SK-N-SH (cell line): ENCODE measurements at regions not wholly inside any gene's neighbourhood (a gene's known extent, or its start where the extent isn't known, plus 50 kb on each side); places are given as distances from the start of the nearest gene placed in this dataset.

Source experiments
- CTCF ChIA-PET: fragments of 300-600, 350-600 bp; formaldehyde crosslinking; extraction: SDS; loops from one replicate; lab custom pipeline; 2021; lab: Yijun Ruan, JAX
- POLR2A ChIA-PET: fragments of 350-600 bp; sonication (Branson Sonifier 250); formaldehyde crosslinking; extraction: SDS; loops from one replicate; lab custom pipeline; 2020; ENCODE audit warnings: antibody characterized with exemption, inconsistent platforms; lab: Yijun Ruan, JAX
- DNase-seq: peaks from one replicate; pipeline ENCODE4 v3.0.0; 2012
- H2AFZ ChIP-seq: fragments of 200-600 bp; sonication (generic); 2 replicates; pipeline ENCODE4 v1.8.1; 2016; ENCODE audit warnings: antibody characterized with exemption, mild to moderate bottlenecking, low read depth
- H3F3A ChIP-seq: fragments of 200-600 bp; sonication (generic); replicated peaks from 2 replicates; pipeline ENCODE3; 2016; ENCODE audit warnings: antibody characterized with exemption, mild to moderate bottlenecking; ENCODE audit not compliant: insufficient read depth
- H3K27ac ChIP-seq, 2 experiments: fragments of 200-500 bp in 1 of 2; fragments of 200-600 bp in 1 of 2; sonication (Bioruptor generic) in 1 of 2; sonication (generic), shearing (Covaris generic) in 1 of 2; 2 replicates each; pipeline versions ENCODE4 v1.5.1 to v1.6.1; 2014 to 2016; ENCODE audit warnings: low read depth in 2 of 2, inconsistent platforms in 1 of 2, low read length in 1 of 2, mild to moderate bottlenecking in 1 of 2, mixed read lengths in 1 of 2
- H3K27me3 ChIP-seq: fragments of 200-600 bp; sonication (generic), shearing (Covaris generic); 2 replicates; pipeline ENCODE4 v1.6.1; 2016; ENCODE audit warnings: mixed run types; ENCODE audit not compliant: insufficient read depth
- H3K36me3 ChIP-seq, 2 experiments: fragments of 200-500 bp in 1 of 2; fragments of 200-600 bp in 1 of 2; sonication (Bioruptor generic) in 1 of 2; sonication (generic) in 1 of 2; replicated peaks in 1 of 2; 2 replicates each; pipeline versions ENCODE3 to v1.5.1; 2014 to 2016; ENCODE audit warnings: low read length in 1 of 2, mild to moderate bottlenecking in 1 of 2; ENCODE audit not compliant: insufficient read depth in 2 of 2, control insufficient read depth in 1 of 2
- H3K4me1 ChIP-seq, 2 experiments: fragments of 200-500 bp in 1 of 2; fragments of 200-600 bp in 1 of 2; sonication (Bioruptor generic) in 1 of 2; sonication (generic), shearing (Covaris generic) in 1 of 2; 2 replicates each; pipeline versions ENCODE4 v1.5.1 to v1.6.1; 2014 to 2016; ENCODE audit warnings: low read depth in 1 of 2, low read length in 1 of 2, mixed run types in 1 of 2; ENCODE audit not compliant: insufficient read depth in 2 of 2, control insufficient read depth in 1 of 2
- H3K4me2 ChIP-seq: fragments of 200-600 bp; sonication (generic), shearing (Covaris generic); 2 replicates; pipeline ENCODE4 v1.6.1; 2017; ENCODE audit warnings: mixed run types
- H3K4me3 ChIP-seq, 2 experiments: fragments of 200-500 bp in 1 of 2; fragments of 200-600 bp in 1 of 2; sonication (Bioruptor generic) in 1 of 2; sonication (generic), shearing (Covaris generic) in 1 of 2; 2 replicates each; pipeline versions ENCODE4 v1.5.1 to v1.8.1; 2014 to 2016; ENCODE audit warnings: low read depth in 2 of 2, inconsistent platforms in 1 of 2, low read length in 1 of 2, mild to moderate bottlenecking in 1 of 2, mixed read lengths in 1 of 2, moderate library complexity in 1 of 2
- H3K79me2 ChIP-seq: fragments of 200-600 bp; sonication (generic); 2 replicates; pipeline ENCODE4 v1.8.1; 2017; ENCODE audit warnings: mild to moderate bottlenecking; ENCODE audit not compliant: insufficient read depth
- H3K9ac ChIP-seq: fragments of 200-600 bp; sonication (generic); 2 replicates; pipeline ENCODE4 v1.6.1; 2017; ENCODE audit warnings: mixed run types
- H3K9me2 ChIP-seq: fragments of 200-600 bp; sonication (generic); 2 replicates; pipeline ENCODE4 v1.6.1; 2017; ENCODE audit warnings: mixed run types
- H3K9me3 ChIP-seq: fragments of 200-600 bp; sonication (generic); 2 replicates; pipeline ENCODE4 v1.6.1; 2017; ENCODE audit warnings: mixed run types, mild to moderate bottlenecking, moderate library complexity
- H4K20me1 ChIP-seq: fragments of 200-600 bp; sonication (generic); 2 replicates; pipeline ENCODE4 v1.6.1; 2017; ENCODE audit warnings: mild to moderate bottlenecking, mixed run types; ENCODE audit not compliant: insufficient read depth
- CHD2 ChIP-seq: fragments of 150-350 bp; IDR thresholded peaks from 2 replicates; pipeline ENCODE4 v1.6.1; 2018; ENCODE audit warnings: low read length; ENCODE audit not compliant: partially characterized antibody
- ELF1 ChIP-seq: IDR thresholded peaks from 2 replicates; pipeline ENCODE4 v1.4.0; 2012
- EZH2phosphoT487 ChIP-seq: fragments of 200-600 bp; sonication (generic); IDR thresholded peaks from 2 replicates; pipeline ENCODE4 v1.6.1; 2017; ENCODE audit warnings: low read depth, mixed run types, mild to moderate bottlenecking, antibody characterized with exemption, moderate library complexity, borderline replicate concordance
- FOSL2 ChIP-seq: IDR thresholded peaks from 2 replicates; pipeline ENCODE4 v1.4.0; 2012; ENCODE audit warnings: low read depth, mild to moderate bottlenecking, moderate library complexity, borderline replicate concordance
- FOXJ3 ChIP-seq: sonication (generic); formaldehyde crosslinking; IDR thresholded peaks from 2 replicates; pipeline ENCODE4 v1.5.1; 2020; ENCODE audit warnings: mild to moderate bottlenecking, missing genetic modification reagents
- FOXM1 ChIP-seq: IDR thresholded peaks from 2 replicates; pipeline ENCODE4 v1.4.0; 2012; ENCODE audit warnings: low read depth, mild to moderate bottlenecking
- GABPA ChIP-seq: IDR thresholded peaks from 2 replicates; pipeline ENCODE4 v1.4.0; 2012; ENCODE audit warnings: low read depth, mild to moderate bottlenecking
- GATA2 ChIP-seq: sonication (generic); formaldehyde crosslinking; IDR thresholded peaks from 2 replicates; pipeline ENCODE4 v1.5.0; 2020; ENCODE audit warnings: mild to moderate bottlenecking, missing genetic modification reagents
- NFIC ChIP-seq: IDR thresholded peaks from 2 replicates; pipeline ENCODE4 v1.4.0; 2012; ENCODE audit warnings: borderline replicate concordance
- POLR2AphosphoS5 ChIP-seq: IDR thresholded peaks from 2 replicates; pipeline ENCODE4 v1.6.1; 2012; ENCODE audit warnings: low read depth, low read length
- RAD21 ChIP-seq: IDR thresholded peaks from 2 replicates; pipeline ENCODE4 v1.6.1; 2012; ENCODE audit warnings: mild to moderate bottlenecking, low read length
- RFX5 ChIP-seq: IDR thresholded peaks from 2 replicates; pipeline ENCODE4 v1.6.1; 2012; ENCODE audit warnings: mild to moderate bottlenecking, improper control_type of control experiment, low read length
- SIN3A ChIP-seq: IDR thresholded peaks from 2 replicates; pipeline ENCODE4 v1.6.1; 2012; ENCODE audit warnings: low read depth, mild to moderate bottlenecking, low read length, moderate library complexity, borderline replicate concordance
- TAF1 ChIP-seq: IDR thresholded peaks from 2 replicates; pipeline ENCODE4 v1.6.1; 2012; ENCODE audit warnings: low read depth, mild to moderate bottlenecking, low read length, moderate library complexity, borderline replicate concordance
- WGBS: methylation state at CpG from one replicate; pipeline ENCODE4 v1.1.6; 2017; ENCODE audit warnings: low lambda C conversion rate; 5-methylcytosine and 5-hydroxymethylcytosine counted together
- TF ChIP-seq, protein P1 (sequence below): IDR thresholded peaks from 2 replicates; pipeline ENCODE4; 2012
- TF ChIP-seq, protein P2 (sequence below): fragments of 150-350 bp; IDR thresholded peaks from 2 replicates; pipeline ENCODE4 v1.6.1; 2017; ENCODE audit warnings: antibody characterized with exemption, low read length, low read depth, borderline replicate concordance

DNA sequence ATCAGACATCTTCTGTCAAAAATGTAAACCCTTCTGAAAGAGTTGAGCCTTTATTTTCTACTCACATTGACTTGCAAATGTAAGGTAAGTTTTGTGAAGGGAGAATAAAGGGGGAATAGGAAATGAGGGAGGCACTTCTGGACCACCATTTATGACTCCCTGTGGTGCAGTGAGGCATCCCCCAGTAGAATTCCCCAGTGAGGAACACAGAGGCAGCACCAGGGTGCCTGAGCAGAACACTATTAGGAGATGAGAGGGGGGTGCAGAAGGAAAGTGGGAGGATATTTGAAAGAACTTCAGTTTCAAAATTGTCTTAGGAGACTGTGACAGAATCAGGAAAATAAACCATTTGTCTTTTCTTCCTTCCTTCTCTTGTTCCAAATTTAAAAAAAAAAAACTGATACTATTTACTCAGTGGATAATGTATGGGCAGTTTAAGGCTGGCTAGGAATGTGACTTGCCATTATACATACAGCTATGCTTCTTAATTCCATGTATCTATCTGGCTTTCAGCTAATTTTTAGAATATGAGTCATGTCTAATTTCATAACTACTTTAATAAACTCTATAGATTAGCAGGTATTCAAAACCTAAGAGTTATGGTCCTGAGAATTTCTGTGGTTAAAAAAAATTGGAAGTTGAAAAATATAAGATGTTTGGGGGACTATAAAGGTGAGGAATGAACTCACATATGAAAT lies 478.1 kb upstream of the CHAC2 start:
- H3F3A ChIP-seq: no peaks in the 10 kb centered on the region
- H2AFZ ChIP-seq: no peak overlapping the region
- no peaks in the 10 kb centered on the region for H4K20me1 ChIP-seq
- no peak overlapping the region for H3K27ac ChIP-seq
- H3K79me2 ChIP-seq: no peaks in the 10 kb centered on the region
- H3K27me3 ChIP-seq: no peaks in the 10 kb centered on the region
- no peaks in the 10 kb centered on the region for H3K9me2 ChIP-seq
- H3K4me2 ChIP-seq: no peak overlapping the region
- H3K9ac ChIP-seq: no peak overlapping the region
- POLR2A ChIA-PET: no interaction called here
- no peaks in the 10 kb centered on the region for H3K36me3 ChIP-seq
- no peak for DNase-seq
- no peaks in the 10 kb centered on the region for H3K4me1 ChIP-seq
- H3K9me3 ChIP-seq: no peaks in the 10 kb centered on the region
- CTCF ChIA-PET: no interaction called here
- H3K4me3 ChIP-seq: no peak overlapping the region
- TF ChIP-seq NFIC (no peak), POLR2AphosphoS5 (no peak), TAF1 (no peak), FOXJ3 (no peak), GABPA (no peak), EZH2phosphoT487 (no peak), ELF1 (no peak)
- TF ChIP-seq, protein P1, sequence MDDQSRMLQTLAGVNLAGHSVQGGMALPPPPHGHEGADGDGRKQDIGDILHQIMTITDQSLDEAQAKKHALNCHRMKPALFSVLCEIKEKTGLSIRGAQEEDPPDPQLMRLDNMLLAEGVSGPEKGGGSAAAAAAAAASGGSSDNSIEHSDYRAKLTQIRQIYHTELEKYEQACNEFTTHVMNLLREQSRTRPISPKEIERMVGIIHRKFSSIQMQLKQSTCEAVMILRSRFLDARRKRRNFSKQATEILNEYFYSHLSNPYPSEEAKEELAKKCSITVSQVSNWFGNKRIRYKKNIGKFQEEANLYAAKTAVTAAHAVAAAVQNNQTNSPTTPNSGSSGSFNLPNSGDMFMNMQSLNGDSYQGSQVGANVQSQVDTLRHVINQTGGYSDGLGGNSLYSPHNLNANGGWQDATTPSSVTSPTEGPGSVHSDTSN: no peak

DNA sequence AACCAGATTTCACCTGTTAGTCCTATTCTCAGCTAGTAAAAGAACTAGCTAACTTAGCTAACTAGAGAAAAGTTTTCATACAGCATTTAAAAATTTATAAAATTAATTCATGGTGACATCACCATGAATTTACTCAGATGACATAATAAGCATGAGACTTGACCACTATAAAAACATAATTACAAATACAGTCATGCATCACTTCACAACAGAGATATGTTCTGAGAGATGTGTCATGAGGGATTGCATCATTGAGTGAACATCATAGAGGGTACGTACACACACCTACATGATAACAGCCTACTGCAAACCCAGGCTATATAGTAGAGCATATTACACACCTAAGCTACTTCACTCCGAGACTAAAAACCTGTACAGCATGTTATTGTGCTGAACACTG lies 481.3 kb upstream of the CHAC2 start:
- Histone ChIP-seq H3K9me2 (no peaks in the 10 kb centered on the region), H3K36me3 (no peaks in the 10 kb centered on the region), H3K79me2 (no peaks in the 10 kb centered on the region), H3K27ac (no peak overlapping the region), H3K4me2 (no peak overlapping the region), H3F3A (no peaks in the 10 kb centered on the region), H4K20me1 (no peaks in the 10 kb centered on the region)
- no peak for DNase-seq
- ChIA-PET CTCF (interaction anchor here (0.6 kb wide), 1 partner anchor 14 kb away, joined by 3 read pairs; no protein-coding TSS in a partner anchor), POLR2A (no interaction called here)
- TF ChIP-seq SIN3A (no peak), RFX5 (no peak), FOXJ3 (no peak), GATA2 (CRISPR knock-in tag) (no peak), FOSL2 (no peak), FOXM1 (no peak), RAD21 (no peak), TAF1 (no peak), CHD2 (no peak)
- TF ChIP-seq, protein P2, sequence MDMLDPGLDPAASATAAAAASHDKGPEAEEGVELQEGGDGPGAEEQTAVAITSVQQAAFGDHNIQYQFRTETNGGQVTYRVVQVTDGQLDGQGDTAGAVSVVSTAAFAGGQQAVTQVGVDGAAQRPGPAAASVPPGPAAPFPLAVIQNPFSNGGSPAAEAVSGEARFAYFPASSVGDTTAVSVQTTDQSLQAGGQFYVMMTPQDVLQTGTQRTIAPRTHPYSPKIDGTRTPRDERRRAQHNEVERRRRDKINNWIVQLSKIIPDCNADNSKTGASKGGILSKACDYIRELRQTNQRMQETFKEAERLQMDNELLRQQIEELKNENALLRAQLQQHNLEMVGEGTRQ: no peak
- TF ChIP-seq, all 33 proteins: peak for 0
- H3K4me3 ChIP-seq: no peak overlapping the region
- H3K9ac ChIP-seq: no peak overlapping the region
- H3K27me3 ChIP-seq: no peaks in the 10 kb centered on the region
- H2AFZ ChIP-seq: no peak overlapping the region
- H3K4me1 ChIP-seq: no peaks in the 10 kb centered on the region
- H3K9me3 ChIP-seq: no peaks in the 10 kb centered on the region
- 12% methylated on average over 2 of the region's 2 CpGs for WGBS
